KOPT-K1 (cell line): ENCODE measurements at regions not wholly inside any gene's neighbourhood (a gene's known extent, or its start where the extent isn't known, plus 50 kb on each side); places are given as distances from the start of the nearest gene placed in this dataset.

Source experiments
- H3K27ac ChIP-seq: fragments of 200-600 bp; sonication (generic); 2 replicates; pipeline ENCODE4 v1.5.1; 2016; ENCODE audit warnings: antibody characterized with exemption, mild to moderate bottlenecking, low read depth, low read length; ENCODE audit not compliant: poor library complexity, severe bottlenecking
- H3K36me3 ChIP-seq: fragments of 200-600 bp; sonication (generic); 2 replicates; pipeline ENCODE4 v1.5.1; 2017; ENCODE audit warnings: antibody characterized with exemption, mild to moderate bottlenecking, low read length, moderate library complexity; ENCODE audit not compliant: insufficient read depth
- H3K9me3 ChIP-seq: fragments of 200-600 bp; sonication (generic); 2 replicates; pipeline ENCODE4 v1.5.1; 2017; ENCODE audit warnings: antibody characterized with exemption, low read length, mild to moderate bottlenecking; ENCODE audit not compliant: insufficient read depth, poor library complexity, severe bottlenecking

DNA sequence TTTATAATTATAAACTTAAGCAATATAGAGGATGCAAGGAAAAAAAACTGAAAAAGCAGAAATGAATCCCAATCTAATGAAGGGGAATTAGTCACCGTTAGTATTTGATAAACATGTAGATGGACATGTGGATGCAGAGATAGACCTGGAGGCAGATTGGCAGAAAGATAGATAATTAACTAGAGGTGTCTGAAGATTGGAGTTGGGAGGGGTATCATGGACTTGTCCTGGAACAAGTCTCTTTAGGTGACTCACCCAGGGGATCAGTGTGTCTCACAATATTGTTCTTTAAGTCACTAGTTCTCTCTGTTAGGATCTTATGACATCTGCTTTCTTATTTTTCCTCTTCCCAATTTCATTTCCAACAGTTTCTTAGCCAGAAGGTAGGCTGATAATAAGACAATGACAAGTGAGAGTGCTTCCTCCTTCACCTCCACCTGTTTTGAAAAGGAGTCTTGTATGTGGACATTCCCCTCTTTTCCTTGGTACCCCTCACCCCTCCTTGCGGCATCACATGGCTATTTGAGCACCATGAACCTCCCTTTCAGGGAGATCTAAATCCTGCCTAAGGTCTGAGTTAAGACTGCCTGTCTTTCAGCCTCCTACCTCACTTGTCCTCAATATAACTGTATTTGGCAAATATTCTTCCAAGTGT is 987.7 kb downstream of the TSN start:
- Histone ChIP-seq H3K9me3 (no peaks in the 10 kb centered on the region), H3K36me3 (no peaks in the 10 kb centered on the region), H3K27ac (no peak overlapping the region)

GRCh38 chr2:122745603-122746002 is 990.2 kb downstream of the TSN start:
- Histone ChIP-seq H3K27ac (no peak overlapping the region), H3K9me3 (no peaks in the 10 kb centered on the region), H3K36me3 (no peaks in the 10 kb centered on the region)

GRCh38 chr2:122747670-122748069 is 992.2 kb downstream of the TSN start:
- H3K36me3 ChIP-seq: no peaks in the 10 kb centered on the region
- no peaks in the 10 kb centered on the region for H3K9me3 ChIP-seq
- no peak overlapping the region for H3K27ac ChIP-seq

- Histone ChIP-seq H3K36me3 (no peaks in the 10 kb centered on the region), H3K9me3 (no peaks in the 10 kb centered on the region), H3K27ac (no peak overlapping the region)
These were observed 993.1 kb downstream of the TSN start for GRCh38 chr2:122748552-122749011.

DNA sequence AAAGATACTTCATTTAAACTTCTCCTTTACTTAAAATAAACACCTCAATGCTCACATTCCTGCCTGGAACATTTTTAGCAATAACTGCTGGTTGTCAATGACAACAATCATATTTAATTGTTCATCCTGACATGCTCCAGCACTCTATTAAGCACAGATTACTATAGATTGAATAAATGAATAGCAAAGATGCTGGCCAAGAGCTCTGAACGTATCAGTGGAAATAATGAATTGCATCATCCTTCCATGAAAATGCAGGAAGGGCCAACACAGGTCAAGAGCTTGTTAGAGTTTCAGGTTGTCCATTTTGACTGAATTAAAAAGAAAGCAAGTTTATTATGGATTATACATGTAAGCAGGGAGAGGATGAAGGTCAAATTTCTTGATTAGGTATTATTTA is 994.0 kb downstream of the TSN start:
- H3K27ac ChIP-seq: no peak overlapping the region
- H3K36me3 ChIP-seq: no peaks in the 10 kb centered on the region
- H3K9me3 ChIP-seq: no peaks in the 10 kb centered on the region

GRCh38 chr2:122750095-122750494 is 994.6 kb downstream of the TSN start:
- H3K9me3 ChIP-seq: no peaks in the 10 kb centered on the region
- H3K36me3 ChIP-seq: no peaks in the 10 kb centered on the region
- no peak overlapping the region for H3K27ac ChIP-seq

GRCh38 chr2:122750808-122751207 is 995.4 kb downstream of the TSN start:
- Histone ChIP-seq H3K9me3 (no peaks in the 10 kb centered on the region), H3K27ac (no peak overlapping the region), H3K36me3 (no peaks in the 10 kb centered on the region)

- H3K9me3 ChIP-seq: no peaks in the 10 kb centered on the region
These were observed 997.9 kb downstream of the TSN start for GRCh38 chr2:122753336-122753735.

DNA sequence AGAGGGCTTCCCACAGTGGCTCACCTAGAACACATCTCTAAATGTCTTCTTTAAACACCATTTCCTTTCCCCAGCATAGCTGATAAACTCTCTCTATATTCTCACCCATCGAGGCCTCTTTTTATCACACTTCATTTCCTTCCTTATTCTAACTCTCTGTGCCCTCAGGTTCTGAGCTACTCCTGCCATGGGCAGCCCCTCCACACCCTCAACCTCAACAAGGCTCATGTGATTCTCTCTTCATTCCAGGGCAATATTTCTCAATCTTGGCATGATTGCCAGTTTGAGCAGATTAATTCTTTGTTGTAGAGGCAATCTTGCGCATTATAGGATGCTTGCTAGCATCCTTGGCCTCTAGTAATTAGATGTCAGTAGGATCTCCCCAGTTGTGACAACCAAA is 999.1 kb downstream of the TSN start:
- H3K9me3 ChIP-seq: no peaks in the 10 kb centered on the region
- H3K27ac ChIP-seq: no peak overlapping the region
- H3K36me3 ChIP-seq: no peaks in the 10 kb centered on the region

More at GRCh38 chr2:122753336-122753735, 997.9 kb downstream of the TSN start:
- H3K36me3 ChIP-seq: no peaks in the 10 kb centered on the region
- H3K27ac ChIP-seq: no peak overlapping the region

DNA sequence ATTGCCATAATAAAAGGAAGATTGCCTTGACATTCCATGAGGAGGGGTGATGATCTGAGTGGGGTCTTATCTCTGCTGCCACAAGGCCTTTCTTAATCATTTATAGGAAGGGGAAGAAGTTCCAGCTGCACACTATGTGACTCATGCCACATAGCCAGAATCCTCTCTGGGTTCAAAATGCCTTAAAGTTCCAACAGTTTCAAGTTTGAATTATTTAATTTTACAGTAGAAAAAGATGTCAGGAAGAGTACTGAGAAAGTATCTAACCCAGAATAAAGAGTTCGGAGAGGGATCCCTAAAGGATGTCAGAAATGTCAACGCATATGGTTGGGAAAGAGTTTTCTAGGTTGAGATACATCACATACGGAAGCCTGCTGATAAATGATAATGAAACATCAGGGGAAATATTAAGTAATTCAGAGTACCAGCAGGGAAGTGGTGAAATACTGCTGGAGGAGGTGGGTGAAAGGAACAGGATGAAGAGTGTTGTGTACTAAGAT is 999.9 kb downstream of the TSN start:
- H3K27ac ChIP-seq: no peak overlapping the region
- no peaks in the 10 kb centered on the region for H3K36me3 ChIP-seq
- no peaks in the 10 kb centered on the region for H3K9me3 ChIP-seq

- no peaks in the 10 kb centered on the region for H3K9me3 ChIP-seq
- no peak overlapping the region for H3K27ac ChIP-seq
- no peaks in the 10 kb centered on the region for H3K36me3 ChIP-seq
These were observed 1003.5 kb downstream of the TSN start for GRCh38 chr2:122758967-122759366.

GRCh38 chr2:122764014-122764413 is 1008.6 kb downstream of the TSN start:
- H3K27ac ChIP-seq: no peak overlapping the region
- H3K36me3 ChIP-seq: no peaks in the 10 kb centered on the region

GRCh38 chr2:122780251-122780650 is 1024.8 kb downstream of the TSN start:
- Histone ChIP-seq H3K36me3 (no peaks in the 10 kb centered on the region), H3K27ac (no peak overlapping the region), H3K9me3 (no peaks in the 10 kb centered on the region)

More at GRCh38 chr2:122764014-122764413, 1008.6 kb downstream of the TSN start:
- H3K9me3 ChIP-seq: no peaks in the 10 kb centered on the region

GRCh38 chr2:122794100-122794499 is 1038.6 kb downstream of the TSN start:
- H3K36me3 ChIP-seq: no peaks in the 10 kb centered on the region
- no peak overlapping the region for H3K27ac ChIP-seq
- H3K9me3 ChIP-seq: no peaks in the 10 kb centered on the region

DNA sequence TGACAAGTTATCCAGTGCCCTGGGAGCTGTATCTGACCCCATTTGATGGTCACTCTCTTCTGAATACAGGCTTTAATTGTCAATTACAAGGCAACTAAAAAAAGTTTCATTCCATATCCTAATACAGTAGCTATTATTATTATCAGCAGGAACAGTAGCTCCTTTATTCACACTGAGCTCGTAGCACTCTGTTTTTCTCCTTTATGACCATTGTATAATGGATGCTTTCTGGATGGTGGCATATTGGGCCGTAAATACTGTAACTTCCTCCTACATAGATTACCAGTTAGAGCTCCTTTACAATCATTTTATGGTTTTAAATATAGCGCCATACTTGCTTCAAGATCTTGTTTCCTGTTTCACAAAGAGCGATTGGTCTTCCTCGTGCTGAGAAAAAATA is 1040.3 kb downstream of the TSN start:
- Histone ChIP-seq H3K27ac (no peak overlapping the region), H3K36me3 (no peaks in the 10 kb centered on the region), H3K9me3 (no peaks in the 10 kb centered on the region)

- Histone ChIP-seq H3K36me3 (no peaks in the 10 kb centered on the region), H3K9me3 (no peaks in the 10 kb centered on the region)
These were observed 1043.9 kb downstream of the TSN start for GRCh38 chr2:122799391-122799790.

More at GRCh38 chr2:122799391-122799790, 1043.9 kb downstream of the TSN start:
- no peak overlapping the region for H3K27ac ChIP-seq
